ENCODE measurements at regions not wholly inside any gene's neighbourhood (a gene's known extent, or its start where the extent isn't known, plus 50 kb on each side); places are given as distances from the start of the nearest gene placed in this dataset.
"Not testable (repeated sequence)": the region's sequence is repeated elsewhere in the genome, so short reads cannot be mapped to it uniquely, and the experiment has no call there.

DNA sequence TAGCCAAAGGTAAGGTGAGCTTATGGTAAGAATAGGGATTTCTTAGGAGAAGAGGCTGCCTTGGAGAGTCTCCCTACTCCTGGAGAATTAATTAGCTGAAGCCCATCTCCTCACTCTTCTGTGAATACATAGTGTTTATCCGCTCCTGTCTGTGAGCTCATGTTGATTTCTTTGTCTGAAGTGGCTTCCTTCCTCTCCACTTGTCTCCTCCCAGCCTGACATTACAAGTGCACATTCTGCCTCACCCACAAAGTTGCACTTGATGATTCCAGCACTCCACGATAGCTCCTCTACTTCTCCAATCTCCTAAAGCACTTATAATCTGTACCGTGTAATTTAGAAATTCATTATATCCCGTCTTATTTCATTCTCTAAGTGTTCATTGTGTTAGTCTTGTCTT lies 287.2 kb downstream of the QKI start:
- POLR2A ChIA-PET: interaction anchor here (1.2 kb wide), 1 partner anchor 28 kb away, joined by 3 read pairs; no protein-coding TSS in a partner anchor
- TF ChIP-seq FOXM1 (IDR thresholded peaks at IDR 0.05; ENCODE audit: borderline replicate concordance): no peak
- no peak for TF ChIP-seq TARDBP (IDR thresholded peaks at IDR 0.05)
- TF ChIP-seq SP1 (IDR thresholded peaks at IDR 0.05): no peak
- TF ChIP-seq FOXK2 (IDR thresholded peaks at IDR 0.05): no peak
- TF ChIP-seq CTBP1 (IDR thresholded peaks at IDR 0.05; ENCODE audit: borderline replicate concordance): no peak
- no peak for TF ChIP-seq SUZ12 (IDR thresholded peaks at IDR 0.05)
- CTCF ChIA-PET: no interaction called here
- no peak for DNase-seq (ENCODE audit: extremely low spot score)

DNA sequence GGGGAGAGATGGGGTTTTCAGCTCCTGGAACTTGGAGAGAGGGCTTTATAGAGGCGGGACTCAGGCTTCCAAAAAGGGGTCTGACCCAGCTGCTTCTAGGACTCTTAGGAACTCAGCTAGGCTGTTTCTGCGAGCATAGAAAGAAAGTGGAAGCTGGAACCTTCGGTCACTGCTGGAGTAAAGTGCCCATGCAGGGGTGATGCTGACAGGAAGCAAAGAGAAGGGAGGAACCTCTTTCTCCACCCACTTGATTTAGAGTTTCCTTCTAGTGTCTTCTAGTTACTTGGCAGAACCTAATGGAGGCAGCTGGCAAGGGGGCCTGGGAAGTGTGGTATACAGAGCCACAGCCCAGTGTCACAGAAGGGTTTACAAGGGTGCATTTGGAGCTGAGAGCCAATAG lies 283.6 kb downstream of the QKI start:
- no peak for DNase-seq (ENCODE audit: extremely low spot score)
- ChIA-PET POLR2A (no interaction called here), CTCF (interaction anchor here (0.7 kb wide), 1 partner anchor 1220 kb away, joined by 3 read pairs; no protein-coding TSS in a partner anchor)
- TF ChIP-seq L3MBTL2 (conservative IDR thresholded peaks at IDR 0.05) (no peak), CTBP1 (IDR thresholded peaks at IDR 0.05; ENCODE audit: borderline replicate concordance) (no peak), ZNF384 (IDR thresholded peaks at IDR 0.05) (no peak), TARDBP (IDR thresholded peaks at IDR 0.05) (no peak), NFRKB (IDR thresholded peaks at IDR 0.05) (no peak), FOXK2 (IDR thresholded peaks at IDR 0.05) (no peak), FOXA1 (IDR thresholded peaks at IDR 0.05) (no peak), ARNT (IDR thresholded peaks at IDR 0.05) (no peak), SP1 (IDR thresholded peaks at IDR 0.05) (no peak)

DNA sequence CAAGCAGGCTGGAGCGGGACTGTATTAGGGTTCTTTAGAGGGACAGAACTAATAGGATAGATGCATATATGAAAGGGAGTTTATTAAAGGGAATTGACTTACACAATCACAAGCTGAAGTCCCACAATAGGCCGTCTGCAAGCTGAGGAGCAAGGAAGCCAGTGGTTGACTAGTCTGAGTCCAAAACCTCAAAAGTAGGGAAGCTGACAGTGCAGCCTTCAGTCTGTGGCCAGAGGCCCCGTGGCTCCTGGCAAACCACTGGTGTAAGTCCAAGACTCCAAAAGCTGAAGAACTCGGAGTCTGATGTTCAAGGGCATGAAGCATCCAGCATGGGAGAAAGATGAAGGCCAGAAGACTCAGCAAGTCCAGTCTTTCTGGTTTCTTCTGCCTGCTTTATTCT lies 281.8 kb downstream of the QKI start:
- POLR2A ChIA-PET; DNase-seq (ENCODE audit: extremely low spot score); CTCF ChIA-PET: not testable (repeated sequence)

DNA sequence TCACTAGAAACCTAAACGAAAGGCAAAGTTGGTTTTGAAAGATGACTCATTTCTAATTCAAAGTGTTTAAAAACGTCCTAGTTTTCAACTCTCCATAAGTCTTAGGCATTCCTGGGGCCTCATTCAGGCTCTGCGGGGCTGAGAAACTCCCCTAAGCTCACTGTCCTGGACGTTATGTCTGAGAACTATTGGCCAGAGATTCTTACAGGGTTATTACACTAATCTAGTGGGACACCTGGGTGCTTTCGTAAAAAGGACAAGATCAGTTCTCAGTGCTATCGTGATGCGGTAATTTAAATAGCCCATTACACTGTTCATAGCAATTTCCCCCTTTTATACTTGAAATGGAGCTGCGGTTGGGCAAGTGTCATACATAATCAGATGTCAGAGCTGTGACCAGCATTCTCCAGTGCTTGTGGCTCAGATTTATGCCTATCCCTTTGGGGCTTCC lies 280.9 kb downstream of the QKI start:
- CTCF ChIA-PET: no interaction called here

DNA sequence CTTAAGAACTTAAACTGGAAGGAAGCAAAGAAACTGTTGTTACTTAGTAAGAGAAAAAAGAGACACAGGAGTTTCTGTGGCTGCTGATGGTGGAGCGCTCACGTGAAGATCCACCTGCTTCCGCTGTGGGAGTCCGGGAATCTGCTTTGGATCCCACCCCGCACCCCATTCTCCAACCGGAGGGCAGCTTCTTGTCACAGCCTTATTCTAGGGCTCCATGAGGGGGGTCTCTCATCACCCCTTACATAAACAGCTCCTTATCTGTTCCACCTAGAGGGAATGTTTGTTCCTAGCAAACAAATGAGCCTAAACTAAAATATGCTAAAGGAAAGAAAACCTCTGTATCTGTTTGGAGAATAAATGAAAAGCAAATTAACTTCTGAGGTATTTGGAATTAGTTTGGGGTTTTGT lies 280.5 kb downstream of the QKI start:
- CTCF ChIA-PET: no interaction called here
- TF ChIP-seq, protein P1, sequence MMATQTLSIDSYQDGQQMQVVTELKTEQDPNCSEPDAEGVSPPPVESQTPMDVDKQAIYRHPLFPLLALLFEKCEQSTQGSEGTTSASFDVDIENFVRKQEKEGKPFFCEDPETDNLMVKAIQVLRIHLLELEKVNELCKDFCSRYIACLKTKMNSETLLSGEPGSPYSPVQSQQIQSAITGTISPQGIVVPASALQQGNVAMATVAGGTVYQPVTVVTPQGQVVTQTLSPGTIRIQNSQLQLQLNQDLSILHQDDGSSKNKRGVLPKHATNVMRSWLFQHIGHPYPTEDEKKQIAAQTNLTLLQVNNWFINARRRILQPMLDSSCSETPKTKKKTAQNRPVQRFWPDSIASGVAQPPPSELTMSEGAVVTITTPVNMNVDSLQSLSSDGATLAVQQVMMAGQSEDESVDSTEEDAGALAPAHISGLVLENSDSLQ (IDR thresholded peaks at IDR 0.05): no peak
- TF ChIP-seq CTBP1 (IDR thresholded peaks at IDR 0.05; ENCODE audit: borderline replicate concordance): no peak
- POLR2A ChIA-PET: no interaction called here
- no peak for DNase-seq (ENCODE audit: extremely low spot score)

More for the DNA sequence above, 280.9 kb downstream of the QKI start:
- POLR2A ChIA-PET: no interaction called here
- no peak for DNase-seq (ENCODE audit: extremely low spot score)
- TF ChIP-seq SP1 (IDR thresholded peaks at IDR 0.05) (no peak), FOXM1 (IDR thresholded peaks at IDR 0.05; ENCODE audit: borderline replicate concordance) (no peak), BHLHE40 (IDR thresholded peaks at IDR 0.05; ENCODE audit: borderline replicate concordance) (no peak), TARDBP (IDR thresholded peaks at IDR 0.05) (no peak), ARNT (IDR thresholded peaks at IDR 0.05) (no peak), ELF4 (IDR thresholded peaks at IDR 0.05) (no peak), FOXA1 (IDR thresholded peaks at IDR 0.05) (no peak), LEF1 (IDR thresholded peaks at IDR 0.05; ENCODE audit: borderline replicate concordance) (no peak), L3MBTL2 (conservative IDR thresholded peaks at IDR 0.05) (no peak), FOXK2 (IDR thresholded peaks at IDR 0.05) (no peak)

DNA sequence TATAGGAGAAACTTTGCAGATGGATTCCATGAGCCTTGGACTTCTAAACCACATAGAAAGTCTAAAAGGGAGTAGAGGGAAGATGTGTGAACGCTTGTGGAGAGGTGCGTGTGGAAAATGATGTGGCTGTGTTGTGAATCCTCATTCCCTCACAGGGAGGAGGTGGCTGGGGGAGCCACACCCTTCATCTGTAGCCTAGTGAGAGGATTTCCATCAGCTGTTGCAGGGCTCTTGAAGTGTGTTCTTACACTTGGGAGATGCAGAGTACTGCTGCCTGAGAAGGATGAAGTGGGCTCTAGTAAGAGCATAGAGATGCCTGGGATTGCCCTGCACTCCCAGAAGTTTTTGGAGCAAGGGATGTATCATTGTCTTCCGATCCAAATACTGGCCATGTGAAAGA lies 279.6 kb downstream of the QKI start:
- no peak for TF ChIP-seq FOXM1 (IDR thresholded peaks at IDR 0.05; ENCODE audit: borderline replicate concordance)
- no peak for TF ChIP-seq FOXK2 (IDR thresholded peaks at IDR 0.05)
- TF ChIP-seq ELF4 (IDR thresholded peaks at IDR 0.05): no peak
- TF ChIP-seq ARNT (IDR thresholded peaks at IDR 0.05): no peak
- no peak for TF ChIP-seq CTBP1 (IDR thresholded peaks at IDR 0.05; ENCODE audit: borderline replicate concordance)
- TF ChIP-seq FOXA1 (IDR thresholded peaks at IDR 0.05): no peak
- no peak for TF ChIP-seq LEF1 (IDR thresholded peaks at IDR 0.05; ENCODE audit: borderline replicate concordance)
- TF ChIP-seq, protein P1 (IDR thresholded peaks at IDR 0.05): no peak
- no peak for TF ChIP-seq TARDBP (IDR thresholded peaks at IDR 0.05)
- TF ChIP-seq BHLHE40 (IDR thresholded peaks at IDR 0.05; ENCODE audit: borderline replicate concordance): no peak
- DNase-seq (ENCODE audit: extremely low spot score): no peak
- CTCF ChIA-PET: no interaction called here
- POLR2A ChIA-PET: no interaction called here

DNA sequence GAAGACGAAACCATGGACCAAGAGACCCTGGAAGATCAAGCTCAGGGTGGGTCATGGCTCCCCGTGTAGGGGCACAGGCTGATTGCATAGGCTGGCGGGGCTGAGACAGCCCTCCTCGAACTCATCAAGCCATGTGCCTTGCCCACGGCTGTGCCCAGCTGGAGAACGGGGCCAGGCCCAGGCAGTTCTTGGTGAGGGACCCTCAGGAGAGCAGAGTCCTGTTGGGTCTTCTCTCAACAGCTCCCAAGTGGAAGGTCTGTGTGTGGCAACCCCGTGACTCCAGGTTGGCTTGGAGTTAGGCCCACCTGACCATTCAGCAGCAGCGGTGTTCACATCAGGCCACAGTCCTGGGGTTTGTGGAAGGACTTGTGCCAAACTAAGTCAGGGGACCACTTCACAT lies 276.5 kb downstream of the QKI start:
- no peak for DNase-seq (ENCODE audit: extremely low spot score)
- ChIA-PET CTCF (no interaction called here), POLR2A (no interaction called here)
- no peak for TF ChIP-seq SP1 (IDR thresholded peaks at IDR 0.05)
- no peak for TF ChIP-seq LEF1 (IDR thresholded peaks at IDR 0.05; ENCODE audit: borderline replicate concordance)
- no peak for TF ChIP-seq FOXA1 (IDR thresholded peaks at IDR 0.05)
- TF ChIP-seq, protein P1 (IDR thresholded peaks at IDR 0.05): no peak
- TF ChIP-seq ARNT (IDR thresholded peaks at IDR 0.05): no peak
- no peak for TF ChIP-seq NFRKB (IDR thresholded peaks at IDR 0.05)
- TF ChIP-seq ELF4 (IDR thresholded peaks at IDR 0.05): no peak
- no peak for TF ChIP-seq L3MBTL2 (conservative IDR thresholded peaks at IDR 0.05)
- TF ChIP-seq HDGF (IDR thresholded peaks at IDR 0.05; ENCODE audit: borderline replicate concordance): no peak

All from HEK293T (cell line).